Activated gamma-delta T cell treated with Interleukin-2 at 50 U/mL for 16 hours (primary cell): ENCODE measurements at regions not wholly inside any gene's neighbourhood (a gene's known extent, or its start where the extent isn't known, plus 50 kb on each side); places are given as distances from the start of the nearest gene placed in this dataset.
A peak's percentile ranks its signal among the peaks of the same experiment; 100 is the strongest.
"Not testable (repeated sequence)": the region's sequence is repeated elsewhere in the genome, so short reads cannot be mapped to it uniquely, and the experiment has no call there.

Source experiments
- DNase-seq: peaks from one replicate; pipeline ENCODE4 v3.0.0-alpha.2; 2020

DNA sequence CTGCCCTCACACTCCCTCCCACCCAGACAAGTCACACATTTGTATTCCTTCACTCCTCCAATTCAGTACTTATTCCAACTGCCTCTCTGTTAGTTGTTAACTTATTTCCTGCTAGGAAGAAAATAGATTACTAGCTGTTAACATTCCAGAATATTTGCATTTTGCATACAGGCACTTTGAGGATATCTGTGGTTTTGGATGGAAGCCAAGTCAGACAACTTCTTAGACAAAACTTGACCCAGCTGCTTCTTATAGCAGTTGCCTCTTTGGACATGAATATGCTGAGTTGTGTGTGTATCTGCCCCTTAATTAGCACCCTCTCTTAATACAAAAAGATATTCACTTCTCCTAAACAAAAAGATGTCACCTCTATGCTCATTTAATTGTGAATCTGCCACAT is 1280.6 kb upstream of the ACO1 start:
- no peak for DNase-seq

- DNase-seq = no peak
Observed at GRCh38 chr9:31104249-31104648, 1280.2 kb upstream of the ACO1 start.

- no peak for DNase-seq
Observed at GRCh38 chr9:31112491-31112890, 1272.0 kb upstream of the ACO1 start.

DNA sequence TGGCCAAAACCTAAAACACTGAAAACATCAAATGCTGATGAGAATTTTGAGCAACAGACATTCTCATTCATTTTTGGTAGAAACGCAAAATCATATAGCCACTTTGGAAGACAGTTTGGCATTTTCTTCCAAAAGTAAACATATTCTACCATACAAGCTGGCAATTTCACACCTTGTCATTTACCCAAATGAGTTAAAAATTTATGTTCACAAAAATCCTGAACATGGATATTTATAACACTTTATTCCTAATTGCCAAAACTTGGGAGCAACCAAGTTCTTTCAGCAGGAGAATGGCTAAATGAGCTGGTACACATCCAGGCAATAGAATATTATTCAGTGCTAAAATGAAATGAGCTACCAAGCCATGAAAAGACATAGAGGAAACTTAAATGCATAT is 1270.1 kb upstream of the ACO1 start:
- no peak for DNase-seq

GRCh38 chr9:31119890-31120454 is 1264.5 kb upstream of the ACO1 start:
- peak; percentile 20 for DNase-seq

DNA sequence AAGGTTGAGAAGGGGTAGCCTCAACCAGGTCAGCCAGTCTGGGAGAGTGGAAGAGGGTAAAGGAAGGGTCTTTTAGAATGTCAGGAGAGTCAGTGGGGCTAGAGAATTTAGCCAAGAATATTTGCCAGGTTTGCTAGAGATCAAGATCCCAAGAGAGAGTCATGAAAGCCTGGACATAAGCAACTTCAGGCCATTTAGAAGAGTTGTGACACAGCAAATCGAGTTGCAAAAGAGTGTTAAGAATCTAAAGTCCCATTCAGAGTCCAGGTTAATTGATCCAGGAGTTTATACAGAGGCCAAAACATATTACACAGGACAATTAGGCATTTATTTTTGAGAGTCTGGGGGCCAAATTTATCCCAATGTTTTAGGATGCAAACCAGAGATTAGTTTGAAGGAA is 1260.1 kb upstream of the ACO1 start:
- DNase-seq = no peak

DNA sequence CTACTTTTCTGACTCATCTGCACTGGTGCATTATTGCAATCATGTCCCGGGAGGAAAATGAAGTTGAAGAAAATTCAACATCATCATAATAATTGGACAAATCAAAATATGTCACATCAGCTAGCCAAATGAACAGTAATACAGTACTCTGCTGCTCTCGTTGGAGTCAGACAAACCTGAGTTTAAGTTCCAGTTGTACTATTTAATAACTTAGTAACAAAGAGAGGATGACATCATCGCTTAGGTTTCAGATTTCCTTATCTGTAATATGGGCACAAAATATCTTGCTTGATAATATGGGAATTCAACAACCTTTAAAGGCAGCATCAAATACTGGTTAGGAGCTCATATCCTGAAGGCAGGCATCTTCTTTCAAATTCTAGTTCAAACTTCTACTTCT is 1248.9 kb upstream of the ACO1 start:
- no peak for DNase-seq

DNA sequence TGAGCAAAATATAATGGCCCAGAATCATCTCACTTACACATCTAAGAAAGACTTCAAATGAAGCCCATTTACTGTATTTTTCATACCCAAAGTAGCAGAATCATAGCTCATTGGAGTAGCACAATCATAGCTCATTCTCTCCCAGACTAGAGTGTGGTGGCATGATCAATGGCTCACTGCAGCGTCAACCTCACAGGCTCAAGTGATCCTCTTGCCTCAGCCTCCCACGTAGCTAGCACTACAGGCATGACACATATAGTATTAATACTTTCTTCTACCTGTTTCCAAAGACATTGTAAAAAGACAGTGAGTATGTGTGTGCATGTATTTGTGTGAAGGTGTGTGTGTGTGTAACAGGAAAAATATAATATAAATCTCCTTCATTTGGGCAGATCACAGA is 1247.9 kb upstream of the ACO1 start:
- no peak for DNase-seq

- DNase-seq = no peak
Observed at GRCh38 chr9:31137176-31138160, 1247.0 kb upstream of the ACO1 start.

DNA sequence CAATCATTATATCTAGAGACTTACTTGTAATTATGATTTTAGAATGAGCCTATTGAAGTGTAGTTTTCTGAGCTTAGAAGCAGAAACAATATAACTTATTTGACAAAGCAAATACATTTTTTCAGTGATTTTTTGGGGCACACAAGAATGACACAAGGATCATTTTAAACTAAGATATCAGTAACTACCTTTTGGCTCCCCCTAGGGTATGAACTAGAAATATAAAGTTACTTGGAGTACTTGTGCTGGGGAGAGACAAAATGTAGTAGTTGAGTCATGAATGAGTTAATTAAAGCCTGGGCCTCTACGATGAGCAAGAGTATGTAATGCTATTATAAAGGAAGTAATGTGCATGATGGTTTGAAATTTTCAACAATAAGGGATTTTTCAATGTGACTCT is 1244.1 kb upstream of the ACO1 start:
- DNase-seq = no peak

GRCh38 chr9:31142456-31142855 is 1242.0 kb upstream of the ACO1 start:
- no peak for DNase-seq

GRCh38 chr9:31144614-31145013 is 1239.8 kb upstream of the ACO1 start:
- no peak for DNase-seq

GRCh38 chr9:31146485-31147166 is 1237.8 kb upstream of the ACO1 start:
- no peak for DNase-seq

GRCh38 chr9:31153250-31153840 is 1231.1 kb upstream of the ACO1 start:
- no peak for DNase-seq

- no peak for DNase-seq
Observed at GRCh38 chr9:31166516-31166915, 1217.9 kb upstream of the ACO1 start.

DNA sequence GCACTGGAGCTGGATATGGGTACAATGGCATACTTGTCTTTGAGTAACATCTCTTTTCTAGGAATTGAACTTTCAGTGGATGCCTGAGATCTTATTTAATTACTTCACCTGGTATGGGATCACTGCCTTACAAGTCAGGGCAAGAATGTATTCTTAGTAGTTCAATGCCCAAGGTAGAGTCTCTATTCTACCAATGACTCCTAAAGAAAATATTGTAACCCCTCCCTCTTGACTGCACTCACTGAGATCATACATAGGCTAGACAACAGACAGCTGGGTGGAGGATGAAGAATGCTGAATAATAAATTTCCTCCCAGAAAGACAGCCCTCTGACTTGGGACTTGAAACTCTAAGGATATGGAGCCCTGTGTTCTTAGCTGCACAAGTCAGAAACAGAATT is 1216.3 kb upstream of the ACO1 start:
- DNase-seq = no peak

- no peak for DNase-seq
Observed at GRCh38 chr9:31174681-31175080, 1209.8 kb upstream of the ACO1 start.

- DNase-seq = no peak
Observed at GRCh38 chr9:31183866-31184265, 1200.6 kb upstream of the ACO1 start.

GRCh38 chr9:31185831-31186230 is 1198.6 kb upstream of the ACO1 start:
- DNase-seq = no peak

- DNase-seq = no peak
Observed at GRCh38 chr9:31188496-31188895, 1195.9 kb upstream of the ACO1 start.

- DNase-seq = no peak
Observed at GRCh38 chr9:31210978-31211570, 1173.4 kb upstream of the ACO1 start.

- not testable (repeated sequence) for DNase-seq
Observed at GRCh38 chr9:31229976-31230375, 1154.5 kb upstream of the ACO1 start.

DNA sequence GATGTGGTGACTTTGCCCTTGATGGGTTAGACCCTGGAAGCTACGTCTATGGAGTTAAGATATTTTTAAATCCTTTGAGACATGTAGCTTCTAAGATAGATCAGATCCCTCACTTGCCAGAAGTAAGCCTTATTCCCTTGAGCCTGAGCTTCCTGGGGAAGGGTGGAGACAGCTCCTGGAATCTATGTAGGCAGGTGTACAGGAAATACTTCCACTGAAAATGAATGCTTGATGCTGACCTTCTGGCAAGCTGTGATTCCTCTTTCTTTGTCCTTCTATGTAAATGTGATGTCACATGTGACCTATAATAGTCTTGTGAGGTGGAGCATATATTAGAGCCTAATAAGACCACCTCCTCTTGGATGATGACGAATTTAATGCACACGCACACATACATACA is 1152.0 kb upstream of the ACO1 start:
- no peak for DNase-seq
